HG02678 (cell line): ENCODE measurements at regions not wholly inside any gene's neighbourhood (a gene's known extent, or its start where the extent isn't known, plus 50 kb on each side); places are given as distances from the start of the nearest gene placed in this dataset.
A peak's percentile ranks its signal among the peaks of the same experiment; 100 is the strongest.

Source experiments
- ATAC-seq: cut with Tn5 transposase; IDR thresholded peaks from one replicate; pipeline ENCODE4 v1.9.1; 2021; ENCODE audit warnings: mild to moderate bottlenecking, moderate library complexity; ENCODE audit not compliant: unreplicated experiment

DNA sequence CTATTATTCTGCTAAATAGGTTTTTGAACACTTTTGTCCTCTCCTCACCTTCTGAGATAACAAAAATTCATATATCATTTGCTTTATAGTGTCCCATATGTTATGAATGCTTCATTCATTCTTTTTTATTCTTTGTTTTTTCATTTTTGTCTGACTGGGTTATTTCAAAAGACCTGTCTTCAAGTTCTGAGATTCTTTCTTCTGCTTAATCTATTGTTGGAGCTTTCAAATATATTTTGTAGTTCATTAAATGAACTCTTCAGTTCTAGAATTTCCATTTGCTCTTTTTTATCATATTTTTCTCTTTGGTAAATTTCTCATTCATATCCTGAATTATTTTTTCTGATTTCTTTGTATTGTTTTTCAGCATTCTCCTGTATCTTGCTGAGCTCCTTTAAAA lies 53.1 kb upstream of the SCIN start:
- no peak for ATAC-seq

DNA sequence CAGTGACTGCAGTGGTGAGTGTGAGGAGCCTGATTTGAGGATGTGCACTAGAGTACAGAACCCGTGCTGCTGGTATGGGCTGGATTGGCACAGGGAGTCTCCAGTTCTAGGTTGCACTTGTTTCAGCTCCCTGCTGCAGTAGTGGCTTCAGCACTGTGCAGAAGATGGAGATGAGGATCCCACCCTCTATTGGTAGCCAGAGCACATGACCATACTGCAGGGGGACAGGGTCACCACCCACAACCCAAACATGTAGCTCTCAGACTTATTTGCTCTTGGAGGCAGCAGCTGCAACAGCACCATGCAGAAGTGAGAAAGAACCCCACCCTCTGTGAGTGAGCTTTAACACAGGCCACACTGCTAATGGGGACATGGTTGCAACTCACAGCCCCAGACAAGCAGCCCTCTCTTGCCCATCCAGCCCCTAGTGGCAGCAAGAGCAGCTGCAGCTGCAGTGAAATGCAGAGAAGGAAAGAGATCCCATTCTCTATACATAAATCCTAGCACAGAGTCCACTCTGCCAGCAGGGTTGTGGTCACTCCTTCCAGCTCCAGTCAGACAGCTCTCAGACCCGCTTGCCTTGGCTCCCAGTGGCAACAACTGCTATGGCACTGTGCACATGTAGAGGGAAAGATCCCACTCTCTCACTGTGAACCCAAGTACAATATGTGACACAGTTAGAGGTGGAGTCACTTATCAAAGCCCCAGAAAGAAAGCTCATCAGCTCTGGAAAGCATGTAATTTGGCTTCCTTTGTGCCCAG lies 51.4 kb upstream of the SCIN start:
- ATAC-seq: peak; percentile 89

DNA sequence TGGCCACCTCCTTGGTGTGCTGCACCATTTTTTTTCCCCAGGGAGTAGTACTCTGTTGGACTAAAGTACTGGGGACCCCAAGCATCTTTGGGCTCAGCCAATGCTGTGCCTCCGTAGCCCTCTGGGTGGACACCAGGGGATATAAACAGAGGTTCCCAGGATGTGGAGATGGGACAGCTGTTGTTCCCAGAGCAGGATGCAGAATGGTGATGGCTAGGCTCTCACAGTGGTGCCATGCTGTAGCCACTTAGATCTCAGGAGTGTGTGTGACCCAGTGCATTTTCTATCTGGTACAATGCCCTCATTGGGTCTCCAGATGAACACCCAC lies 50.9 kb upstream of the SCIN start:
- ATAC-seq: peak; percentile 9
